ENCODE measurements at regions not wholly inside any gene's neighbourhood (a gene's known extent, or its start where the extent isn't known, plus 50 kb on each side); places are given as distances from the start of the nearest gene placed in this dataset.

GRCh38 chr10:120308589-120308988, 148.4 kb upstream of the PLPP4 start:
- no peak overlapping the region for H3K4me3 ChIP-seq (ENCODE audit: low read depth, low read length)
- TF ChIP-seq CTCF (IDR thresholded peaks at IDR 0.05; ENCODE audit: borderline replicate concordance, insufficient read depth, low read depth, low read length), result no peak

GRCh38 chr10:120313715-120314114, 143.3 kb upstream of the PLPP4 start:
- TF ChIP-seq CTCF (IDR thresholded peaks at IDR 0.05; ENCODE audit: borderline replicate concordance, insufficient read depth, low read depth, low read length), result no peak

GRCh38 chr10:120314442-120314841, 142.6 kb upstream of the PLPP4 start:
- H3K4me3 ChIP-seq (ENCODE audit: low read depth, low read length), result no peak overlapping the region
- TF ChIP-seq CTCF (IDR thresholded peaks at IDR 0.05; ENCODE audit: borderline replicate concordance, insufficient read depth, low read depth, low read length), result no peak

More at GRCh38 chr10:120313715-120314114, 143.3 kb upstream of the PLPP4 start:
- no peak overlapping the region for H3K4me3 ChIP-seq (ENCODE audit: low read depth, low read length)

GRCh38 chr10:120318862-120319261, 138.2 kb upstream of the PLPP4 start:
- TF ChIP-seq CTCF (IDR thresholded peaks at IDR 0.05; ENCODE audit: borderline replicate concordance, insufficient read depth, low read depth, low read length), result no peak
- no peak overlapping the region for H3K4me3 ChIP-seq (ENCODE audit: low read depth, low read length)

- no peak overlapping the region for H3K4me3 ChIP-seq (ENCODE audit: low read depth, low read length)
- TF ChIP-seq CTCF (IDR thresholded peaks at IDR 0.05; ENCODE audit: borderline replicate concordance, insufficient read depth, low read depth, low read length), result no peak
These were observed 129.4 kb upstream of the PLPP4 start for GRCh38 chr10:120327675-120328074.

GRCh38 chr10:120328647-120329046, 128.4 kb upstream of the PLPP4 start:
- no peak for TF ChIP-seq CTCF (IDR thresholded peaks at IDR 0.05; ENCODE audit: borderline replicate concordance, insufficient read depth, low read depth, low read length)
- no peak overlapping the region for H3K4me3 ChIP-seq (ENCODE audit: low read depth, low read length)

GRCh38 chr10:120335553-120335952, 121.5 kb upstream of the PLPP4 start:
- H3K4me3 ChIP-seq (ENCODE audit: low read depth, low read length), result no peak overlapping the region
- TF ChIP-seq CTCF (IDR thresholded peaks at IDR 0.05; ENCODE audit: borderline replicate concordance, insufficient read depth, low read depth, low read length), result no peak
